Ammon's horn (tissue), 1 donor: ENCODE measurements at regions not wholly inside any gene's neighbourhood (a gene's known extent, or its start where the extent isn't known, plus 50 kb on each side); places are given as distances from the start of the nearest gene placed in this dataset.
A peak's percentile ranks its signal among the peaks of the same experiment; 100 is the strongest.
"Not testable (repeated sequence)": the region's sequence is repeated elsewhere in the genome, so short reads cannot be mapped to it uniquely, and the experiment has no call there.

ENCODE experiments used
- DNase-seq: peaks from one replicate; pipeline ENCODE4 v3.0.0-alpha.2; 2016; ENCODE audit warnings: low spot score

DNA sequence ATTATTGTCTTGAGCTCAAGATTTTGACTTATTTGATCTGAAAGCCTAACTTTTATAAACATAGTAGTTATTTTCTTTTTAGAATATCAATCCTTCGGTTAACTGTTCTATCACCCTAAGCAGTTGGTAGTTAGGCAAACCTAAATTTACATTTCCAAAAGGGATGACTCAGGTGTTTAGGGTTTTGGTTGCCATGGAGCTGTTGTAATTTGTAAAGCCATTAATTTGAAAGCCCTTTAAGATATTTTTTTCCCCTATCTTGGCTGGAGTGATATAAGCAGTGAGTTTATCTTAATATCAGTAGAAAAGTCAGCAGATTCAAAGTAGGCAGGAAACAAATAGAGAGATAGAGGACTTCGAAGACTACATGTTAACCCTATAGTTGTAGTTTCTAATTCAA, 1472.6 kb upstream of the CELF2 start:
- DNase-seq = no peak

DNA sequence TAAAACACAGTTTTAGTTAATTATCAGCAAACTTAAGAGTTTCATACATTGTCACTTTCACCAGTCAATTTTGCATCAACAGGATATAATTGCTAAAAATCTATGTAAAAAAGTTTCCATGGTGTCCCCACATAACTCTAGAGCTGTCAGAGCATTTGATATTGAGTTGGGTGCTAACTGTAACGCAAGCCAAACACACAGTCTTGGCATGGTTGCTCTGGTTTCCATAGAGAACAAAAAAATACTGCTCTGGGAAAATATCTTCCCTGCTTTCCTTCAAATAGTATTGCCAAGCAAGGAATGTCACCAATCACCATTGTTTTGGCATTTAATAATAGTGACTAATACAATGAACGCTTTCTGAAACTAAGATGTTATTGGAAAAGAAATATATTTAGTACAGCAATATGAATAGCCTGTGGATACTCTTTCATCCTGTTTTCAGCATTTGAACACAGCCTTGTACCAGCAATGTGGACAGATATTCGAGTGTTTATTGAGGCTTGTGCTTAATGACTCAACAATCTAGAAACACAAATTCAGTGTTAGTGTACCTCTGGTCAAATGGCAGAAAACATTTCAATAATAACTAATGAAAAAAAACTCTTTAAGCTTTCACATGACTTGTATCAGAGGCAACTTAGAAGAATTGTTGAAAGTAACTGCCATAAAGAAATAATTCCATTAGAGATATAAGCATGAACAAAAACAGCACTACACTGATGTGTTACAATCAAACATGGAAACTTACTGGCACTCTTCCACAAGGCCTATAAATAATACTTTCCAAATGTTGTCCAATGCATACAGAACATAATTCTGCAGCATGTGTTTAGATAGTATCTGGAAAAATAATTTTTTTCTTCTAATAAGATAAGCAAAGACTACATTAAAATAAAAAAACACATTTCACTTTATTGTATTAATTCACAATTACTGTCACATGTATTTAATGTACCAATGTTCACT, 1469.5 kb upstream of the CELF2 start:
- DNase-seq = peak; percentile 65

DNA sequence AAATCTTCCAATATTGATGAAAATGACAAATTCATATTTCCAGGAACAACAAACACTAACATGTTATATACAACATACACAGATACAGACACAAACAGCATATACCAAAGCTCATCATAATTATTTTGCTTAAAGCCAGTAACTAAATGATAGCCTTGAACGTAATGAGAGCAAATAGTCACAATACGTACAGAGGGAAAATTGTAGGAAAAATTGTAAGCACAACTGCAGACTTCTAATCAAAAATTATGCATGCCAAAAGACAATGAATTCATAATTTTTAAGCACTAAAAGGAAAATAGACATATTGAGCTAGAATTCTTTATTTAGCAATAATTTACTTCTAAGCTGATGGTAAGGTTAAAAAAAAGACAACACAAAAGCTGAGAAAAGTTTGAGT, 1466.9 kb upstream of the CELF2 start:
- no peak for DNase-seq

DNA sequence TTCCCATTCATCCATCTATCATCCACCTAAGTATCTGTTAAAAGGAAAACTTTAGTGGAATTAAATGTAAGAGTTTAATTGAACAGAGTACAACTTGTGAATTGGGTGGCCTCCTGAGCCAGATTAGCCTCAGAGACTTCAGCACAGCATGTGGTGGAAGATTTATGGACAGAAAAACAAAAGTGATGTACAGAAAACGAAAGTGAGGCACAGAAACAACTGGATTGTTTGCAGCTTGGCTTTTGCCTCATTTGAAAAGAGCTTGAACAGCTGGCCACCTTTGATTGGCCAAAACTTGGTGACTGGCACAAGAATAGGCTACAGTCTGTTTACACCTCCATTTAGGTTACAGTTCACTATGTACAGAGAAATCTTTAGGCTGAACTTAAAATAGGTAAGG, 1463.4 kb upstream of the CELF2 start:
- no peak for DNase-seq

GRCh38 chr10:9560976-9561375, 1456.7 kb upstream of the CELF2 start:
- no peak for DNase-seq

- no peak for DNase-seq
Measured at GRCh38 chr10:9561821-9562505, 1455.7 kb upstream of the CELF2 start.

- DNase-seq = no peak
Measured at GRCh38 chr10:9577746-9578145, 1439.9 kb upstream of the CELF2 start.

- DNase-seq = no peak
Measured at GRCh38 chr10:9579110-9579705, 1438.5 kb upstream of the CELF2 start.

GRCh38 chr10:9582803-9583202, 1434.9 kb upstream of the CELF2 start:
- DNase-seq = not testable (repeated sequence)

DNA sequence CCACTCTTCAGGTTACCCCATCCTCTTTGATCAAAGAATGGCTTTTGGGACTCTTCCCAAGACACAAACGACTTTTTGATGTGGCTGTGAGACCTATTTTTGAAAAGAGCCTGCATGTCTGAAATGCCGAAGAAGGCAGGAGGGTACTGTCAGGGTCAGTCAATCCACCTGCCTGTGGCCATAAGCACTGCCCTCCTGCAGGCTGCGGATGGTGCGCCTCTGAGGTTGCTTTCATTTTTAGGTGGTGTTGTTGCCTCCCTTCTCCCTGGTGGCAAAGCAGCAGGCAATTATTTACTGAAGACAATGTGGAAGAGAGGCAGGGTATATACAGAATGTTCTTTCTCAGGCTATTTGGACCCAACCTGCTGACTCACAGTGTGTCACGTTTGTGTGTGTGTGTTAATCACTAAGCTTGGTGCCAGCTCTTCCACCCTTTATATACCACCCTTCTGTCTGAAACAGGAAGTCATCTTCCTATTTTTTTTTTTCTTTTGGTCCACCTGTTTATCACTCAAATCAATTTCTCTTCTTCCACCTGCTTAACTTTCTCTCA, 1421.2 kb upstream of the CELF2 start:
- peak; percentile 7 for DNase-seq

GRCh38 chr10:9602998-9603397, 1414.7 kb upstream of the CELF2 start:
- DNase-seq = no peak

DNA sequence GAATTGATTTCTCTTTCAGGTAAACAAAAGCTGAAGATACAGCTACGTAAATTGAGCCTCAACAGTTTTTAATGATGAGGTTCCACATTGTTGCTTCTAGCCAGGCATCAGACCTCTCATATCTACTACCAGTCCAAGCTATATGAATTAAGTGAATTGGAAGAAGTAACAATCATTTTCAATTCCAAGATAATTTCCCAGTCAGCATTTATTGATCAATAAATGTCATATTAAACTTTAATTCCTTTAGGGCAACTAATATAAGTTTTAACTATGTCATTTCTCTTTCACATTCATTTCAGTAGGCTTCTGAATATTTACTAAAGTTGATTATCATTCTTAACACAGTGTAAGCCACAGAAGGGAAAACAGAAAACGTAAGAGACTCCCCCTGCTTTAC, 1413.7 kb upstream of the CELF2 start:
- DNase-seq = no peak

DNA sequence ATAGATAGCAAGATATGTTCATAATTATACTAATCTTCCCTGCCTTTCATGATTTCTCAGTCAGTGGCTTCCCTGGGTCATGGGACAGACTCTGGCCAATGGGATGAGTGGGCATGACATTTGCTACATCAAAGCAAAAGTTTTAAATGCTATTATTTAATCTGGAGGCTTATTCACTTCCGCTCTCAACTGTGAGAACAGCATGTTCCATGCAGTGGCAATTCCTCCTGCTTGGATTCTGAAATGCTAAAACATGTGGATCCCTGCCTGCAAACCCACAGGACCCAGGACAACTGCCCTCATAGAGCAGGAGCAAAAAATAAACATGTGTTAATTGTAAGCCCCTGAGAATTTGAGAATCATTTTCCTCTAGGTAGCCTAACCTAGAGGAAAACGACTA, 1412.4 kb upstream of the CELF2 start:
- DNase-seq = no peak

DNA sequence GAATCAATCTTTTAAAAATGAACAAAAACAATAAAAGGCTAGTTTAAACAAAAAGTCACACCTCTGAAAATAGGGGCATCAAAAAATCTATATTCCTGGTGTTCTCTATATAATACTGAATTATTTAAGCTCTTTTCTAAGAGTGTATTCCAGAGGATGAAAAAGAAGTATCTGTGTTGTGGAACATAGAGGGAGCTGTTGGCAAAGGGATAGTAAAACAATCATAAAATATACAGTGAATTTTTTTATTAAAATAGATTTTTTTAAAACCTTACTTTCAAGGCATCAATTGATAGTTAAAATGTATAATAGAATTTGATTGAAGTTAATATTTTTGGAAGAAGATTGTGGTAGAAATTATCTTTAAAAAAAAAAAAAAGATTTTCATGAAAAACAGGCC, 1409.1 kb upstream of the CELF2 start:
- DNase-seq = peak; percentile 15

GRCh38 chr10:9613338-9614075, 1404.2 kb upstream of the CELF2 start:
- no peak for DNase-seq

DNA sequence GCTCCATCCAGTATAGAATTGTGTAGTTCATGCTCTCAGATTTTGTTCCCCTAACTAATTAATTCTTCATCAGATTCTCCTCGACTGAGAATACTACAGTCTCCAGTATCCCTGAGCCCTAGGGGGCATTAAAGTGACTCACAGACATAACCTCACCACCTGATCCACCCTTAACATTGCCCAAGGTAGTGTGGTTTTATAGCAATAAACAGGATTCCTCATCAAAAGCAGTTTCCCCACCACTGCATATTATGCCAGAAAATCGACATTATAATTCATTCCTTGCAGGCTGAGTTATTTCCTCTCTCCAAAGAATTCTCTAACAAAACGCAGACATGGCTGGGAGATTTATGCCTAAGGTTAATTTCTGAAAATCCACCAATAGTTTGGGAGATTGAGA, 1402.5 kb upstream of the CELF2 start:
- DNase-seq = no peak

DNA sequence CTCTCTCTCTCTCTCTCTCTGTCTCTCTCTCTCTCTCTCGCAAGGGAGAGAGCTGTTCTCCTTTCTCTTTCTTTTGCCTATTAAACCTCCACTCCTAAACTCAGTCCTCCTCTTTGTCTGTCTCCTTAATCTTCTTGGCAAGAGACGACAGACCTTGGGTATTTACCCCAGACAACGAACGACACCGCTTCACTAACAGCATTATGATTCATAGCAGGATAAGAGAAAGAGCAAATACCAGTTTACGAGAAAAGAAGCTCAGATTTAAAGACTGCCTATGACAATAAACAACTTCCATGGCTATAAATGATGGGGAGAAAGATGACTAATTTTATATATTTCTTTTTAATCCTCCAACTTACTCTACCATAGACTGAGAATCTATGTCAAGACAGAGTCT, 1396.5 kb upstream of the CELF2 start:
- DNase-seq = no peak

DNA sequence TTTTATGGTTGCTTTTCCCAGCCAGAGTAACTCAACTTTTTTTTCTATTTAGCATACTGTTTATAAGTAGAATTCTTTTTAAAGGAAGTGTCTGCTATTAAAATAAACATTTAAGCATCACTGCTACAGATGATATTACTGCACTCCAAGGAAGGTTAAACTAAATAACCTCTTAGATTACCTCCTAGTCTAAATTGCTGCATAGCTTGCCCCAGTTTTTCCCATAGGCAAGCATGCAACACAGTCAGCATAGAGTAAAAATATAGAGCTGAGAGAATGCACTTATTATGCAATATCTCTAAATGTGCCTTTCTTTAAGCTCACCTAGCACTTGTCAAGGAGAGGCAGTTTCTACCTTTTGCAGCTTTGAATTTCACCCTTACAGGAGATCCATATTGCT, 1392.4 kb upstream of the CELF2 start:
- DNase-seq = no peak

- no peak for DNase-seq
Measured at GRCh38 chr10:9634466-9634865, 1383.2 kb upstream of the CELF2 start.

DNA sequence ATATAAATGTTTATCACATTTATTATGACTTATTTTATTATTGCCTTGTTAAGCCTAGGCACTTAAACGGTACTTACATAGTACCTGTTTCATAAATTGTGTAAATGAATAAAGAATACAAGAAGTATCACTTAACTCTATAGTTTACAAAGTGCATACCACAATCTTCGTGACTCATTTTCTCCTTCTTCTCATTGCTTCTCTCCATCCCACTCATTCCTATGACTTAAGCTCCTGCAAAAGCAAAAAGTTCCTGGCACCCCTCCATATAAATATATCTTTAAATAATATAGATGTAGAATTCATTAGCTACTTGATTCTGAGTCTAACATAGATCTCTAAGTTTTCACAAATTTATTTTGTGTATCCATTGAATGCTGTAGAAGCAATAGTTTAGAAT, 1382.0 kb upstream of the CELF2 start:
- DNase-seq = no peak

DNA sequence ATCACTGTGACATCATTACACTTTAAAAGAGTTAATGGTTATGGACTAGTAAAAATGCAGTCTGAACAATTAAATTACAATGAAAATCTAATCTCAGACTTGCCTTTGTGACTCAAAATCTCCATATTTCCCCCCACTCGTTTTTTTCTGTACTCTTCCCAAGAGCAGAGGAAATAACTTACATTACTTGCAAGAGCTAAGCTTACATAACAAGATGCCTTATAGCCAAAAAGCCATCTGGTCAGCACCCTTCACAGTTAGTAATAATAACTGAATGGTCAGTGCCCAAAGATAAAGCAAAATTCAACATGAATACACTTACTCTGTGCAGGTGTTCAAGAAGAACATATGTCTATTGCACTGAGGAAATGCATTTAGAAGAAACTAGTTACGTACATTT, 1381.5 kb upstream of the CELF2 start:
- DNase-seq = no peak

GRCh38 chr10:9643782-9644181, 1373.9 kb upstream of the CELF2 start:
- no peak for DNase-seq
